Spleen (tissue), 11 donors: ENCODE measurements at regions not wholly inside any gene's neighbourhood (a gene's known extent, or its start where the extent isn't known, plus 50 kb on each side); places are given as distances from the start of the nearest gene placed in this dataset.

Experiments used
- DNase-seq: peaks from one replicate; pipeline ENCODE4 v3.0.0-alpha.2; 2020
- H3K27ac ChIP-seq, 8 donors: fragments of 200-600 bp; sonication (generic) in 7 of 8; 1 replicate in 4 of 8; 2 replicates in 4 of 8; pipeline versions ENCODE4 v1.5.0 to v1.8.0; 2016 to 2021; ENCODE audit warnings: inconsistent platforms in 4 of 8, mild to moderate bottlenecking in 4 of 8, moderate library complexity in 1 of 8
- H3K27me3 ChIP-seq, 7 donors: fragments of 200-600 bp; sonication (generic) in 6 of 7; replicated peaks in 1 of 7; 1 replicate in 4 of 7; 2 replicates in 3 of 7; pipeline versions ENCODE4 v1.5.0 to v1.8.0; 2016 to 2021; ENCODE audit warnings: inconsistent platforms in 3 of 7, mild to moderate bottlenecking in 1 of 7
- H3K36me3 ChIP-seq, 6 donors: fragments of 200-600 bp; sonication (generic) in 5 of 6; 1 replicate in 4 of 6; 2 replicates in 2 of 6; pipeline versions ENCODE4 v1.5.0 to v1.8.0; 2016 to 2021; ENCODE audit warnings: inconsistent platforms in 2 of 6
- H3K4me1 ChIP-seq, 6 donors: fragments of 200-600 bp; sonication (generic) in 5 of 6; 1 replicate in 3 of 6; 2 replicates in 3 of 6; pipeline versions ENCODE4 v1.5.0 to v1.8.0; 2016 to 2021; ENCODE audit warnings: inconsistent platforms in 3 of 6
- H3K4me3 ChIP-seq, 8 donors: fragments of 200-600 bp; sonication (generic) in 7 of 8; 1 replicate in 4 of 8; 2 replicates in 4 of 8; pipeline versions ENCODE4 v1.5.0 to v1.8.0; 2016 to 2021; ENCODE audit warnings: inconsistent platforms in 4 of 8, mild to moderate bottlenecking in 4 of 8, moderate library complexity in 2 of 8
- H3K9me3 ChIP-seq, 8 donors: fragments of 200-600 bp; sonication (generic) in 7 of 8; 1 replicate in 4 of 8; 2 replicates in 4 of 8; pipeline versions ENCODE4 v1.5.0 to v1.8.0; 2016 to 2021; ENCODE audit warnings: inconsistent platforms in 4 of 8
- POLR2A ChIP-seq, 3 donors: fragments of 450-650 bp; IDR thresholded peaks; one replicate each; pipeline ENCODE4 v1.5.1; 2017; ENCODE audit warnings: antibody characterized with exemption in 3 of 3, mild to moderate bottlenecking in 1 of 3
- POLR2AphosphoS5 ChIP-seq, 3 donors: sonication (generic); formaldehyde crosslinking; IDR thresholded peaks; one replicate each; pipeline ENCODE4 v1.5.1; 2017; ENCODE audit warnings: antibody characterized with exemption in 3 of 3
- WGBS, 5 donors: extraction: QIAGEN DNeasy Blood & Tissue Kit in 3 of 5; methylation state at CpG; one replicate each; pipeline versions ENCODE4 v1.1.5 to v1.1.7; 2013 to 2018; 5-methylcytosine and 5-hydroxymethylcytosine counted together
- intact Hi-C: fragments of 100-400 bp; cut with DNase I; formaldehyde crosslinking; loops from one replicate; pipeline ENCODE4 v1.15.0; 2023; ENCODE audit warnings: low total_unique reads
- TF ChIP-seq, protein P1 (sequence below), 11 experiments: fragments of 200-600 bp in 7 of 11; fragments of 450-650 bp in 4 of 11; sonication (generic) in 4 of 11; IDR thresholded peaks in 8 of 11; conservative IDR thresholded peaks in 3 of 11; 1 replicate in 7 of 11; 2 replicates in 4 of 11; pipeline versions ENCODE4 v1.4.0 to v1.8.0; 2016 to 2021; ENCODE audit warnings: antibody characterized with exemption in 11 of 11, inconsistent platforms in 4 of 11, mild to moderate bottlenecking in 1 of 11
- donor health status: healthy with polysubstance abuse.
- donor health status: DM: no; HTN: no; CAD: no; lungs with moderate emphysema.
- donor health status: DM: no; HTN: no; CAD: no.
- donor health status: Bipolar disorder and iron deficiency.
- donor health status: healthy.
- donor health status: DM: no; HTN: no; CAD: no.
- donor health status: DM: yes; HTN: yes; CAD: no.

DNA sequence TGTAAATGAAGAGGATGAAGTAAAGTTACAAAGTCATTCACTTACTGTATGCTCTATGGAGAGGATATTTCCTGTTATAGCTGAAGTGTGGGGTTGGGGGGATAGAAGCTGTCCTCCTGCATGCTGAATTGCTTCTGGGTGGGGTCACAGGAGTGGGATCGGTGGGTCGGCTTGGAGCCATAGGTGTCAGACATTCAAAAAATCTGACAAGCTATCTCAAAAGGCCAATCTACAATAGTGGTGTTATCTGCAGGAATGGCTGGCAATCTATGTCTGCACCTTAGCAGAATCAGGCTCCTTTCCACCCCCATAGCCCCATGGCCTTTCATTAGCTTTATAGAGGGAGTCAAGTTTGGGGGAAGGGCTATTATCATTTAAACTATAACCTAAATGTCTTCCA lies 104.9 kb downstream of the ABCC12 start:
- Histone ChIP-seq H3K4me3 (no peak overlapping the region), H3K27me3 (peaks cover 0 to 41% (median 0%) of the 10 kb centered on the region in 7 donors), H3K9me3 (no peaks in the 10 kb centered on the region), H3K36me3 (no peaks in the 10 kb centered on the region), H3K4me1 (peaks cover 0 to 35% (median 8%) of the 10 kb centered on the region in 6 donors), H3K27ac (no peak overlapping the region)
- no peak for DNase-seq
- intact Hi-C loops, result no loop called here
- WGBS, 5 donors, result 83 to 93% (median 89%) methylated on average over 2 of the region's 2 CpGs
- TF ChIP-seq, protein P1, sequence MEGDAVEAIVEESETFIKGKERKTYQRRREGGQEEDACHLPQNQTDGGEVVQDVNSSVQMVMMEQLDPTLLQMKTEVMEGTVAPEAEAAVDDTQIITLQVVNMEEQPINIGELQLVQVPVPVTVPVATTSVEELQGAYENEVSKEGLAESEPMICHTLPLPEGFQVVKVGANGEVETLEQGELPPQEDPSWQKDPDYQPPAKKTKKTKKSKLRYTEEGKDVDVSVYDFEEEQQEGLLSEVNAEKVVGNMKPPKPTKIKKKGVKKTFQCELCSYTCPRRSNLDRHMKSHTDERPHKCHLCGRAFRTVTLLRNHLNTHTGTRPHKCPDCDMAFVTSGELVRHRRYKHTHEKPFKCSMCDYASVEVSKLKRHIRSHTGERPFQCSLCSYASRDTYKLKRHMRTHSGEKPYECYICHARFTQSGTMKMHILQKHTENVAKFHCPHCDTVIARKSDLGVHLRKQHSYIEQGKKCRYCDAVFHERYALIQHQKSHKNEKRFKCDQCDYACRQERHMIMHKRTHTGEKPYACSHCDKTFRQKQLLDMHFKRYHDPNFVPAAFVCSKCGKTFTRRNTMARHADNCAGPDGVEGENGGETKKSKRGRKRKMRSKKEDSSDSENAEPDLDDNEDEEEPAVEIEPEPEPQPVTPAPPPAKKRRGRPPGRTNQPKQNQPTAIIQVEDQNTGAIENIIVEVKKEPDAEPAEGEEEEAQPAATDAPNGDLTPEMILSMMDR (IDR thresholded peaks at IDR 0.05 in 8 of 11, conservative IDR thresholded peaks at IDR 0.05 in 3 of 11), result no peak
- no peak for TF ChIP-seq POLR2A (IDR thresholded peaks at IDR 0.05)
- TF ChIP-seq POLR2AphosphoS5 (IDR thresholded peaks at IDR 0.05), result no peak

DNA sequence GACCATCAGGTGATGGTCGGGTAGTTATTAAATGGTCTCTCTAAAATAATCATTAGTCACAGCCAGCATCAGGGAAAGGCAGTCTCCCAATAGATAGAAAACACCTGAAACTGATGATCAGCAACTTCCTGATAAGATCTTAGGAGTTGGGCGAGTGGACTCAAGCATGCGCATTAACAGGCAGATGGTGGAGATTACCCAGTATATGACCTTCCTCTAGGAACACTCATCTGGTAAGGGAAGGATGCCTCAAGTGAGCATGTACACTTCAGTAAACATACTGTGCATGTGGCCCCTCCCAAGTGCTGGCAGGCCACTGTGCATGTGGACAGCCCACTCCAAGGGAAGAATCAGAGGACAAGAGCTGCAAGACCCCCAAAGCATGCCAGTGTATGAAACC lies 105.9 kb downstream of the ABCC12 start:
- intact Hi-C loops, result no loop called here
- Histone ChIP-seq H3K27ac (no peak overlapping the region), H3K36me3 (no peaks in the 10 kb centered on the region), H3K27me3 (peaks cover 0 to 31% (median 0%) of the 10 kb centered on the region in 7 donors), H3K9me3 (no peaks in the 10 kb centered on the region), H3K4me1 (peaks cover 0 to 29% (median 6%) of the 10 kb centered on the region in 6 donors), H3K4me3 (no peak overlapping the region)
- no peak for TF ChIP-seq POLR2AphosphoS5 (IDR thresholded peaks at IDR 0.05)
- no peak for TF ChIP-seq POLR2A (IDR thresholded peaks at IDR 0.05)
- TF ChIP-seq, protein P1 (IDR thresholded peaks at IDR 0.05 in 8 of 11, conservative IDR thresholded peaks at IDR 0.05 in 3 of 11), result no peak
- DNase-seq, result no peak
- WGBS, 5 donors, result 59 to 78% (median 73%) methylated on average over 3 of the region's 3 CpGs

DNA sequence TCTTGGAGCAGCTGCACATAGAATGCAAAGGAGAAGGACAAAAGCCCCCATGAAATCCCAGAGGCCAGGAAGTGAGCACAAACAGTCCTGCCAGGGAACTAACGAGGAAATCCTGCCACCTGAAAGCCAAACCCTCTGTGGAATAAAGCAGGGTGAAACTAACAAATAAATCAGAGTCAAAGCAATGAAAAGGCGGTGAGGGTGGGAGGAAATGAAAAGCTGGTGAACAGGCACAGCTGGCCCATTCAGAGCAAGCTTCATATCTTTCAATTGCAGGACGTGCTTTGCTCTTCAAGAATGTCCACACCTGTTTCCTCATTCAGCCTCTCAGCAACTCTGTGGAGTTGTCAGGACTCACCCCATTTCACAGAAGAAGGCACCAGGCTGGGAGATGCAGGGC lies 108.1 kb downstream of the ABCC12 start:
- no peaks in the 10 kb centered on the region for H3K9me3 ChIP-seq
- intact Hi-C loops, result no loop called here
- WGBS, 5 donors, result 5 to 30% (median 10%) methylated on average over 3 of the region's 3 CpGs
- H3K27ac ChIP-seq, result peak overlapping the region in 2 of 8 donors; percentile 17 to 33
- H3K4me3 ChIP-seq, result no peak overlapping the region
- H3K36me3 ChIP-seq, result no peaks in the 10 kb centered on the region
- TF ChIP-seq, protein P1 (IDR thresholded peaks at IDR 0.05 in 8 of 11, conservative IDR thresholded peaks at IDR 0.05 in 3 of 11), result no peak
- TF ChIP-seq POLR2A (IDR thresholded peaks at IDR 0.05) (no peak), POLR2AphosphoS5 (IDR thresholded peaks at IDR 0.05) (peak in 1 of 3 donors; percentile 65)
- peaks cover 0 to 18% (median 0%) of the 10 kb centered on the region in 7 donors for H3K27me3 ChIP-seq
- H3K4me1 ChIP-seq, result peaks cover 0 to 16% (median 0%) of the 10 kb centered on the region in 6 donors
- DNase-seq, result no peak

DNA sequence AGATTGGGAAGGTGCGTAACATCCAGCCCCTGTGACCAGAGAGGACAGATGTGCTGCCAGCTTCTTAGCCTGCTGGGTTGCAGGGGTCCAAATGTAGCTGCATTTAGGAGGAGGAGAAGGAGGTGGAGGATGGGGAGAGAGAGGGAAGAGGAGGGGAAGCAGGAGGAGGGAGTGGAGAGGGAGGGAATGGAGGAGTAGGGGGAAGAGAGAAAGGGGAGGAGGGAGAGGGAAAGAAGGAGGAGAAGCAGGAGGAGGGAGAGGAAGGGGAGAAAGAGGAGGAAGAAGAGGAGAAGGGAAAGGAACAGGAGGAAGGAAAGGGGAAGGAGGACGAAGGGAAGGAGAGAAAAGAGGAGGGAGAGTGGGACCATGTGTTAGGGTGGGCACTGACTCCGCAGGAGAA lies 108.6 kb downstream of the ABCC12 start:
- no peaks in the 10 kb centered on the region for H3K9me3 ChIP-seq
- 59 to 74% (median 67%) methylated on average over 3 of the region's 3 CpGs for WGBS, 5 donors
- intact Hi-C loops, result no loop called here
- peaks cover 0 to 18% (median 0%) of the 10 kb centered on the region in 7 donors for H3K27me3 ChIP-seq
- H3K4me3 ChIP-seq, result no peak overlapping the region
- peak overlapping the region in 2 of 8 donors; percentile 17 to 33 for H3K27ac ChIP-seq
- no peak for DNase-seq
- no peaks in the 10 kb centered on the region for H3K36me3 ChIP-seq
- TF ChIP-seq, protein P1 (IDR thresholded peaks at IDR 0.05 in 8 of 11, conservative IDR thresholded peaks at IDR 0.05 in 3 of 11), result no peak
- no peak for TF ChIP-seq POLR2A (IDR thresholded peaks at IDR 0.05)
- no peak for TF ChIP-seq POLR2AphosphoS5 (IDR thresholded peaks at IDR 0.05)
- H3K4me1 ChIP-seq, result peaks cover 0 to 21% (median under 1%) of the 10 kb centered on the region in 6 donors
